T-cell (primary cell): ENCODE measurements at regions not wholly inside any gene's neighbourhood (a gene's known extent, or its start where the extent isn't known, plus 50 kb on each side); places are given as distances from the start of the nearest gene placed in this dataset.

ENCODE experiments used
- ATAC-seq, 4 experiments: fragments of 200-7000 bp in 3 of 4; fragments of 150-1000 bp in 1 of 4; cut with Tn5 transposase; replicated peaks in 1 of 4; 1 replicate in 3 of 4; 2 replicates in 1 of 4; pipeline ENCODE4 v1.10.0; 2021; ENCODE audit warnings: moderate library complexity in 3 of 4, mild to moderate bottlenecking in 2 of 4, moderate number of reproducible peaks in 1 of 4
- CTCF ChIA-PET, 2 donors: fragments of 300-600 bp; sonication (Branson Sonifier 250); formaldehyde crosslinking; loops; one replicate each; lab custom pipeline; 2022; ENCODE audit warnings: antibody characterized with exemption in 2 of 2; lab: Charles Lee
- POLR2A ChIA-PET, 2 donors: fragments of 300-600 bp; sonication (Branson Sonifier 250); formaldehyde crosslinking; loops; one replicate each; lab custom pipeline; 2022; ENCODE audit warnings: antibody characterized with exemption in 2 of 2; lab: Charles Lee
- DNase-seq, 35 experiments: peaks; one replicate each; pipeline versions ENCODE4 v3.0.0 to v3.0.0-alpha.2; 2013 to 2023
- H3K27ac ChIP-seq: one replicate; pipeline ENCODE4 v1.5.1; 2013; ENCODE audit warnings: low read length
- H3K27me3 ChIP-seq, 2 experiments: replicated peaks in 1 of 2; 1 replicate in 1 of 2; 2 replicates in 1 of 2; pipeline versions ENCODE4 v1.6.1 to v1.7.0; 2013; ENCODE audit warnings: low read length in 1 of 2, mixed read lengths in 1 of 2; ENCODE audit not compliant: control insufficient read depth in 2 of 2, insufficient read depth in 2 of 2; ENCODE audit errors: extremely low read depth in 1 of 2
- H3K36me3 ChIP-seq, 2 donors: 1 replicate in 1 of 2; 2 replicates in 1 of 2; pipeline versions ENCODE4 v1.6.1 to v1.7.0; 2013; ENCODE audit warnings: low read length in 1 of 2; ENCODE audit not compliant: control insufficient read depth in 2 of 2, insufficient read depth in 1 of 2; ENCODE audit errors: extremely low read depth in 1 of 2
- H3K4me1 ChIP-seq, 2 experiments: 1 replicate in 1 of 2; 2 replicates in 1 of 2; pipeline versions ENCODE4 v1.6.1 to v1.7.0; 2013; ENCODE audit warnings: low read length in 2 of 2, mixed read lengths in 1 of 2; ENCODE audit not compliant: insufficient read depth in 2 of 2, control insufficient read depth in 1 of 2; ENCODE audit errors: extremely low read depth in 1 of 2
- H3K4me3 ChIP-seq, 2 donors: 1 replicate in 1 of 2; 2 replicates in 1 of 2; pipeline versions ENCODE4 v1.5.1 to v1.7.0; 2013; ENCODE audit warnings: mild to moderate bottlenecking in 2 of 2, low read length in 1 of 2, moderate library complexity in 1 of 2; ENCODE audit not compliant: control insufficient read depth in 1 of 2; ENCODE audit errors: extremely low read depth in 1 of 2
- H3K9me3 ChIP-seq: 2 replicates; pipeline ENCODE4 v1.7.0; 2013
- H3K27ac Mint-ChIP-seq, 2 donors: one replicate each; pipeline ENCODE4 v1.8.0; 2020 to 2021; ENCODE audit warnings: mild to moderate bottlenecking in 2 of 2, mixed read lengths in 2 of 2
- H3K27me3 Mint-ChIP-seq, 2 donors: one replicate each; pipeline ENCODE4 v1.8.0; 2021 to 2022; ENCODE audit warnings: mixed read lengths in 2 of 2
- H3K36me3 Mint-ChIP-seq: one replicate; pipeline ENCODE4 v1.8.0; 2021; ENCODE audit warnings: mixed read lengths
- H3K4me1 Mint-ChIP-seq, 3 donors: one replicate each; pipeline ENCODE4 v1.8.0; 2020 to 2022; ENCODE audit warnings: mixed read lengths in 3 of 3, mild to moderate bottlenecking in 1 of 3
- H3K4me3 Mint-ChIP-seq, 3 donors: one replicate each; pipeline ENCODE4 v1.8.0; 2020 to 2022; ENCODE audit warnings: mild to moderate bottlenecking in 3 of 3, mixed read lengths in 3 of 3, moderate library complexity in 3 of 3
- H3K9me3 Mint-ChIP-seq, 3 donors: one replicate each; pipeline ENCODE4 v1.8.0; 2020 to 2022; ENCODE audit warnings: mixed read lengths in 3 of 3
- WGBS: methylation state at CpG from one replicate; pipeline ENCODE4 v1.1.5; 2013; ENCODE audit warnings: missing lambda C conversion rate; ENCODE audit not compliant: insufficient coverage; 5-methylcytosine and 5-hydroxymethylcytosine counted together

DNA sequence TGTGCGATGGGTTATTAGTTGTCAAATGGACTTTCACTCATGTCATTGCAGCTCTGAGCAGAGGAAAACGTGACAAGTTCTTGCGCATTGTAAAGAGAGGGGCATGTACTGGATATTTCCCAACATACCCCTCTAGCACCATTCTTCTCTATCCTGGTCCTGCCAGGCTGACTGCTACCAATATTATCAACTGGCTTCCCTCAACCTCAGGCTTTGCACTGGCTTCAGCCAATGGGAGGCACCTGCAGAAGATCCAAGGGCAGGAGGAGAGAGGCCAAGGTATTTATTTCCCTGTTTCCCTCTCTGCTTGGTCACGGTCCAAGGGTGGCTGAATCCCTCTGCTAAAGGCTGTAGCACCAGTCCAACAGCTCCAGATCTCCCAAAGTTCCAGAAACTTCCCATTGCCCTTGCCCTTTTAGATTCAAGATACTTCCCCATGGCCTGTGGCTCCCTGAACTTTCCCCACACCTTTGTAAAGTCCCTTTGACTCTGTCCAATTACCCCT, 175.6 kb upstream of the NECTIN1 start:
- ChIA-PET POLR2A (no interaction called here), CTCF (no interaction called here)
- Histone ChIP-seq H3K4me1 (no peaks in the 10 kb centered on the region), H3K27ac (no peak overlapping the region), H3K27me3 (peaks cover 0 to 13% of the 10 kb centered on the region in 2 experiments), H3K9me3 (no peaks in the 10 kb centered on the region), H3K4me3 (no peak overlapping the region), H3K36me3 (no peaks in the 10 kb centered on the region)
- no peaks in the 10 kb centered on the region for H3K4me1 Mint-ChIP-seq
- DNase-seq: no peak
- peaks cover 18 to 26% of the 10 kb centered on the region in 2 donors for H3K27me3 Mint-ChIP-seq
- H3K4me3 Mint-ChIP-seq: no peak overlapping the region
- H3K9me3 Mint-ChIP-seq: no peaks in the 10 kb centered on the region
- H3K27ac Mint-ChIP-seq: no peak overlapping the region
- WGBS: 53% methylated on average over 1 of the region's 4 CpGs
- no peaks in the 10 kb centered on the region for H3K36me3 Mint-ChIP-seq
- ATAC-seq: no peak

DNA sequence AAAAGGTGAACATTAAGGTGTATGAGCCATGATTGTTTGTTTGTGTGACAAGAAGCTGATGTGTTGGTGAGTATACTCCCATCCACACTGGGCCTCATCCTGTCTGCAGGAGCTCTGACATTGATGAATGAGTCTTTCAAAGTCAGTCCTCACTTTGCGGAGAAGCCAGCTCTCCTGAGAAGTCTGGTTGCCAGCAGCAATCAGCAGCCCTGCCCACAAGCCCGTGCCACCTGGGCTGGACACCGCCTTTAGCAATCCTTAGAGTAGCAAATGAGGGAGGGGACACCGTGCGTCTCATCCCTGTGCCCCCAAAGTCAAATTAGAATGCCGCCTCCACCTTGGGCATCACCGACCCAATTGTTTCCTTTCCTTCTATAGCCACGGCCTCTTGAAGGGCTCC, 174.8 kb upstream of the NECTIN1 start:
- Histone ChIP-seq H3K4me3 (no peak overlapping the region), H3K4me1 (no peaks in the 10 kb centered on the region), H3K9me3 (no peaks in the 10 kb centered on the region), H3K27ac (no peak overlapping the region), H3K27me3 (peaks cover 0 to 13% of the 10 kb centered on the region in 2 experiments), H3K36me3 (no peaks in the 10 kb centered on the region)
- ChIA-PET CTCF (no interaction called here), POLR2A (no interaction called here)
- H3K36me3 Mint-ChIP-seq: no peaks in the 10 kb centered on the region
- H3K4me3 Mint-ChIP-seq: no peak overlapping the region
- H3K4me1 Mint-ChIP-seq: no peaks in the 10 kb centered on the region
- no CpG with 5 or more reads among the region's 8 CpGs for WGBS
- DNase-seq (no peak), ATAC-seq (no peak)
- no peaks in the 10 kb centered on the region for H3K9me3 Mint-ChIP-seq
- no peak overlapping the region for H3K27ac Mint-ChIP-seq
- H3K27me3 Mint-ChIP-seq: peaks cover 14 to 21% of the 10 kb centered on the region in 2 donors

DNA sequence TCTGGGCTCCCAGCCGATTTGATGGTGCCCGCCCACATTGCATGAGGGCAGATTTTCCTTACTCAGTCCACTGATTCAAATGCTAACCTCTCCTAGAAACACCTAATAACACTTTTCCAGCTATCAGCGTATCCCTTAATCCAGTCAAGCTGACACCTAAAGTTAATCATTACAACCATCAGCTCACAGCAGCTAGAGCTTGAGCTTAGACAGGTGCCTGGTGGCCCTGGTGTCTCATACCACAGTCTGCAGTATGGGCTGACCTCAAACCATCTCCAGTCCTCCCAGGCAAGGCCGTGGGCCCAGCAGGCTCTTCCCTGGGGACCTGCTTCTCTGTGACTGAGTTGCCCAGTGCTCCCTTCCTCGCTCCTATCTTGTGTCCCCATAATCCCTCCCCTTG, 174.4 kb upstream of the NECTIN1 start:
- H3K36me3 ChIP-seq: no peaks in the 10 kb centered on the region
- peaks cover 0 to 13% of the 10 kb centered on the region in 2 experiments for H3K27me3 ChIP-seq
- no peaks in the 10 kb centered on the region for H3K4me1 Mint-ChIP-seq
- ATAC-seq: no peak
- H3K4me3 ChIP-seq: no peak overlapping the region
- H3K27ac Mint-ChIP-seq: no peak overlapping the region
- no peak overlapping the region for H3K4me3 Mint-ChIP-seq
- H3K27me3 Mint-ChIP-seq: peaks cover 14 to 21% of the 10 kb centered on the region in 2 donors
- H3K4me1 ChIP-seq: no peaks in the 10 kb centered on the region
- ChIA-PET CTCF (no interaction called here), POLR2A (no interaction called here)
- no peaks in the 10 kb centered on the region for H3K9me3 ChIP-seq
- no peak for DNase-seq
- no peaks in the 10 kb centered on the region for H3K9me3 Mint-ChIP-seq
- 44% methylated on average over 2 of the region's 5 CpGs for WGBS
- no peak overlapping the region for H3K27ac ChIP-seq
- H3K36me3 Mint-ChIP-seq: no peaks in the 10 kb centered on the region

DNA sequence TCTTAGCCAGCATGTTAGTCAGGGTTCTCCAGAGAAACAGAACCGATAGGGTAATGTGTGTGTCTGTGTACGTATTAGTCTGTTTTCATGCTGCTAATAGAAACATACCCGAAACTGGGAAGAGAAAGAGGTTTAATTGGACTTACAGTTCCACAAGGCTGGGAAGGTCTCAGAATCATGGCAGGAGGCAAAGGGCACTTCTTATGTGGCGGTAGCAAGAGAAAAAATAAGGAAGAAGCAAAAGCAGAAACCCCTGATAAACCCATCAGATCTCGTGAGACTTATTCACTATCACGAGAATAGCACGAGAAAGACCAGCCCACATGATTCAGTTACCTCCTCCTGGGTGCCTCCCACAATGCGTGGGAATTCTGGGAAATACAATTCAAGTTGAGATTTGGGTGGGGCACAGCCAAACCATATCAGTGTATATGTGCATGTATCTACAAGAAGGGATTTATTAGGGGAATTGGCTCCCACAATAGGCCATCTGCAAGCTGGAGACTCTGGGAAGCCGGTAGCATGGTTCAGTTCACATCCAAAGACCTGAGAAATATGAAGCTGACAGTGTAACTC, 173.7 kb upstream of the NECTIN1 start:
- ChIA-PET CTCF (no interaction called here), POLR2A (no interaction called here)
- Mint-ChIP-seq H3K4me3 (no peak overlapping the region), H3K4me1 (no peaks in the 10 kb centered on the region), H3K27ac (no peak overlapping the region), H3K27me3 (peaks cover 11 to 21% of the 10 kb centered on the region in 2 donors), H3K9me3 (no peaks in the 10 kb centered on the region), H3K36me3 (no peaks in the 10 kb centered on the region)
- H3K27ac ChIP-seq: no peak overlapping the region
- H3K4me3 ChIP-seq: no peak overlapping the region
- peaks cover 0 to 13% of the 10 kb centered on the region in 2 experiments for H3K27me3 ChIP-seq
- no peak for ATAC-seq
- no peak for DNase-seq
- H3K4me1 ChIP-seq: no peaks in the 10 kb centered on the region
- WGBS: 78% methylated on average over 4 of the region's 9 CpGs
- H3K36me3 ChIP-seq: no peaks in the 10 kb centered on the region
- no peaks in the 10 kb centered on the region for H3K9me3 ChIP-seq

DNA sequence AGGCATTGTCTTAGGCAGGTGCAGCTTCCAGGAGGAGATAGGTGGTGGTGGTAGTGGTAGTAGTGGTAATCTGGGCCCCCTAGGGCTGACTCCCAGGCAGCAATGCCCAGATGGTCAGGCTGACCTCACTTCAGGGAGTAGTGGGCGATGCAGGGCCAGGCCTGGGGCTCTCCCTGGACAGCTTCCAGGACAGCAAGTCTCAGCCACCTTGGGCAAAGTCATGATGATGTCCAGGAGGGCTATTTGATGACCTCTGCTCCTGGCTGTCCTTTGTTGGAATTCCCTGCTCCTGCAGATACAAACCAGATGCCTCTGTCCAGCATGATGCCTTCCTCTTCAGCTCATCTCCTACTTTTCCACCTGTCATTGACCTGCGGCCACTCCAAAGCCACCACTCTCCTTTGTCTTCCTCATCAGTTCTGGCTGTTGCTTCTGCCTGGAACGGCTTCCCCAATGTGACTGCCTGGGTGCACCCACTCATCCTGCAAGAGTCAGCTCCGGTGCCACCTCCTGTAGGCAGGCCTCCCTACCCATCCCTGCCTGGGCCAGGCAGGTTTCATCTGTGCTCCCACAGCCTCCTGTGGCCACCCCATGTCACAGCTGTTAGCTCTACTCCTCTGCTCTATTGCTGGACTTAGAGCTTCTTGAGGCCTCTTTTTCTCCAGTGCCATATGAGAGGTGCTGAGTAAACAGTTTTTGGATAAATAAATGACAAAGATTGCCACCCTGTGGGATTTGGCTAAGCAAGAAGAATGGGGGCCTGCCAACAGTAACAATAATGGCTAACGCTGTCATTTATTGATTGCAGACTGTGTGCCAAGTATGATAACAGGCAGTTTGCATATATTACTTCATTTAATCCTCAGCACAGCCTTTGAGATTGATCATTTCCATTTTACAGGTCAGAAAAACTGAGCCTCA, 172.9 kb upstream of the NECTIN1 start:
- no peaks in the 10 kb centered on the region for H3K4me1 ChIP-seq
- H3K4me3 Mint-ChIP-seq: no peak overlapping the region
- no peaks in the 10 kb centered on the region for H3K4me1 Mint-ChIP-seq
- H3K27me3 Mint-ChIP-seq: peaks cover 8 to 19% of the 10 kb centered on the region in 2 donors
- no peak overlapping the region for H3K27ac Mint-ChIP-seq
- H3K36me3 ChIP-seq: no peaks in the 10 kb centered on the region
- no peaks in the 10 kb centered on the region for H3K9me3 Mint-ChIP-seq
- no peak for ATAC-seq
- H3K27ac ChIP-seq: no peak overlapping the region
- H3K36me3 Mint-ChIP-seq: no peaks in the 10 kb centered on the region
- POLR2A ChIA-PET: no interaction called here
- peaks cover 0 to 8% of the 10 kb centered on the region in 2 experiments for H3K27me3 ChIP-seq
- DNase-seq: no peak
- CTCF ChIA-PET: no interaction called here
- WGBS: 57% methylated on average over 4 of the region's 5 CpGs
- no peaks in the 10 kb centered on the region for H3K9me3 ChIP-seq
- no peak overlapping the region for H3K4me3 ChIP-seq

DNA sequence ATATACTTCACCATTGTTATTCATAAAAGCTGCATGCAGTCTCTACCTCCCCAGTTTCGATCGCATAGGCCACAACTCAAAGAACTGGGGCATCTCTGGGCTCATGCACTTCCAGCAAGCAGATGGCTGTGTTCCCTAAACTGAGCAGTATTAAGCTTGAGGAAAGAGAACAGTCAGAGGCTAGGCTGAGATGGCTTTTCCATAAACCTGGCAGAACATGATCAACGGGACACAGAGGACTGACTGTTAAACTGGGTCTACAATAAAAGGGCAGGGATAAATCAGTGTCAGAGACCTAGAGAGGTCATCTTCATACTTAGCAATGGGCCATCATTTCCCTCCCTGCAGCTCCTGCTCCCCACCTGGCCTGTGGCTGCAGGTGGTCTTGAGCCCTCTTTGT, 171.0 kb upstream of the NECTIN1 start:
- Histone ChIP-seq H3K36me3 (no peaks in the 10 kb centered on the region), H3K27ac (no peak overlapping the region), H3K4me1 (no peaks in the 10 kb centered on the region), H3K9me3 (no peaks in the 10 kb centered on the region), H3K4me3 (no peak overlapping the region), H3K27me3 (peaks cover 0 to 8% of the 10 kb centered on the region in 2 experiments)
- Mint-ChIP-seq H3K36me3 (no peaks in the 10 kb centered on the region), H3K27ac (no peak overlapping the region), H3K27me3 (peaks cover 3 to 12% of the 10 kb centered on the region in 2 donors), H3K9me3 (no peaks in the 10 kb centered on the region), H3K4me3 (no peak overlapping the region), H3K4me1 (no peaks in the 10 kb centered on the region)
- ChIA-PET POLR2A (no interaction called here), CTCF (no interaction called here)
- WGBS: 20% methylated on average over 1 of the region's 3 CpGs
- ATAC-seq (no peak), DNase-seq (no peak)
